IMR-90 (cell line): ENCODE measurements at regions not wholly inside any gene's neighbourhood (a gene's known extent, or its start where the extent isn't known, plus 50 kb on each side); places are given as distances from the start of the nearest gene placed in this dataset.

Experiments used
- FOS ChIP-seq: fragments of 150-350 bp; IDR thresholded peaks from 2 replicates; pipeline ENCODE4 v1.6.1; 2016; ENCODE audit warnings: low read depth, low read length
- SMC3 ChIP-seq: fragments of 150-350 bp; IDR thresholded peaks from 2 replicates; pipeline ENCODE4 v1.6.1; 2016; ENCODE audit warnings: low read depth, mild to moderate bottlenecking, antibody characterized with exemption, low read length, moderate library complexity
- TF ChIP-seq, protein P1 (sequence below): conservative IDR thresholded peaks from 2 replicates; pipeline ENCODE4 v1.5.1; 2012; ENCODE audit warnings: mild to moderate bottlenecking, low read depth, low read length, improper control_type of control experiment

DNA sequence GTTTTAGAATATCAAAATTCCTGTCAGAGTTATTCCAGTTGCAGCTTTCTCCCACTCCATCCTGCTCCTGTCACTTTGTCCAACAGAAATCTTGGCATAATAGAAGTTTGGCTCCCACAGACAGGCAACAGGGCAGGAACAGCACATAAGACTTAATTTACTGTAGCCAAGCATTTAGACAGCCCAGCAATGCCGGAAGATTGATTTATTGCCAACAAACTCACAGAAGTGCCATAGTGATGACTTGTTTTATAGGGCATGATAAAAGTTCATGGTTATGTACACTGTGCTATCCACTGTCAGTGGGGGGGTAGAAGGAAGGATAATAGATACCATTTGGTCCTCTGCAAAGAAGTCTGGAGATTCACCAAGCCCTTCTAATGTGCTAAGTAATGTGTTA lies 98.3 kb upstream of the CBLB start:
- TF ChIP-seq, protein P1, sequence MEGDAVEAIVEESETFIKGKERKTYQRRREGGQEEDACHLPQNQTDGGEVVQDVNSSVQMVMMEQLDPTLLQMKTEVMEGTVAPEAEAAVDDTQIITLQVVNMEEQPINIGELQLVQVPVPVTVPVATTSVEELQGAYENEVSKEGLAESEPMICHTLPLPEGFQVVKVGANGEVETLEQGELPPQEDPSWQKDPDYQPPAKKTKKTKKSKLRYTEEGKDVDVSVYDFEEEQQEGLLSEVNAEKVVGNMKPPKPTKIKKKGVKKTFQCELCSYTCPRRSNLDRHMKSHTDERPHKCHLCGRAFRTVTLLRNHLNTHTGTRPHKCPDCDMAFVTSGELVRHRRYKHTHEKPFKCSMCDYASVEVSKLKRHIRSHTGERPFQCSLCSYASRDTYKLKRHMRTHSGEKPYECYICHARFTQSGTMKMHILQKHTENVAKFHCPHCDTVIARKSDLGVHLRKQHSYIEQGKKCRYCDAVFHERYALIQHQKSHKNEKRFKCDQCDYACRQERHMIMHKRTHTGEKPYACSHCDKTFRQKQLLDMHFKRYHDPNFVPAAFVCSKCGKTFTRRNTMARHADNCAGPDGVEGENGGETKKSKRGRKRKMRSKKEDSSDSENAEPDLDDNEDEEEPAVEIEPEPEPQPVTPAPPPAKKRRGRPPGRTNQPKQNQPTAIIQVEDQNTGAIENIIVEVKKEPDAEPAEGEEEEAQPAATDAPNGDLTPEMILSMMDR = no peak
- no peak for TF ChIP-seq FOS
- no peak for TF ChIP-seq SMC3
